SKM-1 (cell line): ENCODE measurements at regions not wholly inside any gene's neighbourhood (a gene's known extent, or its start where the extent isn't known, plus 50 kb on each side); places are given as distances from the start of the nearest gene placed in this dataset.
"Not testable (repeated sequence)": the region's sequence is repeated elsewhere in the genome, so short reads cannot be mapped to it uniquely, and the experiment has no call there.

Source experiments
- DNase-seq: peaks from one replicate; lab custom pipeline; 2025; ENCODE audit not compliant: unreplicated experiment; lab: John Stamatoyannopoulos, UW

DNA sequence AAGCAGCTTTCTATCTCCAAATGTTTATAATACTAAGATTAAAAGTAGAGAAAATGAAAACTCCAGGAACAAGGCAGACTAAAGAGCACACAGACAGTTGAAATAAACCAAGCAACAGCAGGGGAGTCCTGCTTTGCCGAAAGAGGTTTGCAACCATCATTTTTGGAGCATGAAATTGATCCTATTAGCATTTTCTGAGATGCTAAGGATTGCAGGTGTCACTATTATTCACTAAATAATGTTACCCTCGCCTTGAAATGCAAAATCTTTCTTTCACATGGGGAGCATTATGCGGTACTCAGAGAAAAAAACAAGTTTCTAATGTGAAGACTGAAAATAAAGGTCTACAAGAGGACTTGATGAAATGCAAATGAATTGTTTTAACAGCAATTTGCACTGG, 81.7 kb upstream of the DNAJC10 start:
- DNase-seq: no peak

- DNase-seq: no peak
Measured at GRCh38 chr2:182636699-182637098, 79.4 kb upstream of the DNAJC10 start.

- no peak for DNase-seq
Measured at GRCh38 chr2:182638667-182639066, 77.4 kb upstream of the DNAJC10 start.

- DNase-seq: no peak
Measured at GRCh38 chr2:182639971-182640370, 76.1 kb upstream of the DNAJC10 start.

DNA sequence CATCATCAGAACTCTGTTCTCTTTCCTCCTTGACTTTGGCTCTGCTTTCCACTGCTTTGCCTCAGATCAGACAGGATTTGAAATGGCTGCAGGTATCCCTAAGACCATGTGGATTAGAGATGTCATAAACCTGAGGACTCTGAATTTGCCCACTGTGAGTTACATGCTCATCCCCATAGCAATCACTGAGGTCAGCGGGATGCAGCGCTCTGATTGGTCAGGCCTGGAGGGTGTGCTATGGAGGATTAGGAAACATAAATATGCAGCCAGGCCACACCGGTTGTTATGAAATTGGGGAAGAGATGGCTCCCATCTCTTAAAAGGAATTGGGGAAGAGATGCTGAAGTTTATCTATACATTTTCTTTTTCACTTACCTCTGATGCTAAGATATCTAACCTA, 73.7 kb upstream of the DNAJC10 start:
- DNase-seq: peak; percentile 20

DNA sequence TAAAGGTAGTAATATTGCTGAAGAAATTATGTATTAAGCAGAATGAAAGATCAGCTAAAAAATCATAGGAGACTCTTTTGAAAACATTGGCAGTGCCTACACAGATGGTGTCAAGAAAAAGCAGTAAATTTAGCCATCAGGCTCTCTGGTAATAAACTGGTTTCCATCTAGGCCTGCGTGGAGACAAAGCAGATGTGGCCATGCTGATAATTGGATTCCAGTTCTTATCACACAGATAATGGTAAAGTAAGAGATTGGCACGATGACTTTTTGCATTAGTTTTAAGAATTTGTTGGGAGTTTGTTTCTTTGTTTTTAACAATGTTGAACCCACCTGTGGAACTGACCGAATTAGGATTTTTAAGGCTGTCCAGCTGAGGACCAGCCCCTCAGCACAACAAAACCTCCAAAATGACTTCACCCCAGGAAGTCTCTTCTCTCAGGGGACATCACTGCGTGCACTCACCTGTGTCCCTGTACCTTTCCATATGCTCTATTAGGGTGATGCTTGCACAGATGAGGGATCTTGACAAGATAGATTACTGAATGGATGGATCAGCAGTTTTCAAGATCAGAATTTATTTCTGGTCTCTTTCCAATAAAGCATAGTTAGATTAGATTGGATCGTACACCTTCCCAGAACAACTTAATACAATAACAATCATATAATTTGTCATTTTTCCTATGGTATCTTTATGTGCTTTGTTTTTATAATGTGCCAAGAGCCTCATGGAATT, 69.1 kb upstream of the DNAJC10 start:
- no peak for DNase-seq

DNA sequence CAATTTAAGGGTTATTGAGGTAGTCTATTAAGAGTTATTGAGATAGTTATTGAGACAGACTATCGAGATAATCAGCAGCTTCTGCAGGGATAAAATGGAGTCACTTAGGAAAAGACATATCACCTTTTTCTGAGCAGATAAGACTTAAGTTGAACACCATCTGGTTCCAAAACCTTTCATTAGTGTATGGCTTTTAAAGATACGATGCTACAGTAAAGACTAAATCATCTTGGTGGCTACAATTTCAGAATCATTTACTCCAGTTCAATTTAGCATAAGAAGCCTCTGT, 68.6 kb upstream of the DNAJC10 start:
- DNase-seq: no peak

GRCh38 chr2:182649316-182649715, 66.7 kb upstream of the DNAJC10 start:
- no peak for DNase-seq

DNA sequence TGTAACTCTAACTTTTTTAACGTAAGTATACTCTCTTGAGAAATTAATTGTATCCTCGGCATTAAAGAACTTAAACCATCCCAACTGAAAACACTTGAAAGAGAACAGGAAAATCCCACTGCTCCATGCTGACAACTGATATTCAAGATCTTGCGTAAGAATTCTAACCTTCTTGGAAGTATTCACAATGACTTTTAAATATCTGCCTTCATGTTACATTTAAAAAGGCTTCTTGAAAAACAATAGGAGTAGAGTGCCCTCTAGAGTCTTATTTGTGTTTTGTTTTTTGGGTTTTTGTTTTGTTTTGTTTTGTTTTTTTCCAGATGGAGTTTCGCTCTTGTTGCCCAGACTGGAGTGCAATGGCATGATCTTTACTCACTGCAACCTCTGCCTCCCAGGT, 65.4 kb upstream of the DNAJC10 start:
- peak; percentile 7 for DNase-seq

DNA sequence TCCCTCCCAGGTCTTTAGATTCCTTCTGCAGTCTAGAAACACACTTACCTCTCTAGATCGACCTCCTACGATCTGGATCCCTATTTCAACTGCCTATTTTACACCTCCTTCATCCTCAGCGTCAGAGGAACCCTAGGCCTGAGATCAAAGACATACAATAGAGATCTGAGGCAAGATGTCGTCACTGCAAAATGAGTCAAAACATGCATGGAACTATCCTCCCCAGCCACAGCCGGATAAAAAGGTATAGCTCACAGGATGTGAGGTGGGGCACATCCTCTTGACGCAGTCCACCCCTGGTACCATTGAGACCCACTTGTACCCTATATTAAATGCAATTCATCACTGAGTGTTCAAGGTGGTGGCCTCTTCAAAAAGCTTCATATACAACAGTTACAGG, 63.7 kb upstream of the DNAJC10 start:
- DNase-seq: no peak

DNA sequence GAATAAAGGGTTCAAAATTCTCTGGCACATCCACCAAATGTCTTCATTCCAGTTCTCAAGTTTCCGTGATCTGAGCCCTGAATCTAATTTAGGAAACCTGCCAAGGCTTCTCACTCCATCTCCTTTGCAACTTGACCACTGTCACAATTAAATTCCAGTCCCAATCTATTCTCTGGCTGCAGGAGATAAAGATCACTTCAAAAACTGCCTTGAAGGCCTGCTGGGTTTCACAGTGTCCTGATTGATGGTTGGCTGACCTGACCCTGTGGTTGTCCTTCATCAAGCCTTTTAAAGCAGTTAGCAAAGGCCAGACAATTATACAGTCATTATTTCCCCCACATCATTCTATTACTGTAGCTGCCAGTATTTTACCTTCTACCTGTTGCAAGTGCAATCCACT, 60.3 kb upstream of the DNAJC10 start:
- DNase-seq: no peak

GRCh38 chr2:182664212-182664611, 51.8 kb upstream of the DNAJC10 start:
- DNase-seq: no peak

- DNase-seq: not testable (repeated sequence)
Measured at GRCh38 chr2:182665500-182665899, 50.6 kb upstream of the DNAJC10 start.
